CD4-positive, alpha-beta T cell treated with Interleukin-17A for 1 hour (primary cell): ENCODE measurements at regions not wholly inside any gene's neighbourhood (a gene's known extent, or its start where the extent isn't known, plus 50 kb on each side); places are given as distances from the start of the nearest gene placed in this dataset.

ENCODE experiments used
- DNase-seq: peaks from one replicate; pipeline ENCODE4 v3.0.0-alpha.2; 2020

GRCh38 chr11:111194860-111195568, 50.5 kb upstream of the POU2AF2 start:
- no peak for DNase-seq

GRCh38 chr11:111193924-111194490, 51.5 kb upstream of the POU2AF2 start:
- DNase-seq = no peak

- DNase-seq = no peak
These were observed 56.1 kb upstream of the POU2AF2 start for GRCh38 chr11:111189466-111189865.

- DNase-seq = no peak
These were observed 59.1 kb upstream of the POU2AF2 start for GRCh38 chr11:111186308-111186915.

GRCh38 chr11:111185266-111185665, 60.3 kb upstream of the POU2AF2 start:
- DNase-seq = no peak

- DNase-seq = no peak
These were observed 61.8 kb upstream of the POU2AF2 start for GRCh38 chr11:111183706-111184105.

- DNase-seq = no peak
These were observed 66.2 kb upstream of the POU2AF2 start for GRCh38 chr11:111179184-111179910.

- DNase-seq = peak; percentile 9
These were observed 68.3 kb upstream of the POU2AF2 start for GRCh38 chr11:111177037-111177871.

GRCh38 chr11:111176603-111177002, 68.9 kb upstream of the POU2AF2 start:
- no peak for DNase-seq

GRCh38 chr11:111173221-111173620, 72.3 kb upstream of the POU2AF2 start:
- no peak for DNase-seq

- no peak for DNase-seq
These were observed 73.1 kb upstream of the POU2AF2 start for GRCh38 chr11:111172321-111172862.

- no peak for DNase-seq
These were observed 74.7 kb upstream of the POU2AF2 start for GRCh38 chr11:111170761-111171379.

- DNase-seq = no peak
These were observed 76.2 kb upstream of the POU2AF2 start for GRCh38 chr11:111169367-111169766.

GRCh38 chr11:111168871-111169270, 76.7 kb upstream of the POU2AF2 start:
- no peak for DNase-seq

- no peak for DNase-seq
These were observed 77.9 kb upstream of the POU2AF2 start for GRCh38 chr11:111167666-111168065.

GRCh38 chr11:111166598-111166997, 78.9 kb upstream of the POU2AF2 start:
- no peak for DNase-seq

- no peak for DNase-seq
These were observed 83.2 kb upstream of the POU2AF2 start for GRCh38 chr11:111162305-111162704.

- no peak for DNase-seq
These were observed 88.0 kb upstream of the POU2AF2 start for GRCh38 chr11:111157571-111157970.

- DNase-seq = no peak
These were observed 90.5 kb upstream of the POU2AF2 start for GRCh38 chr11:111155021-111155420.

GRCh38 chr11:111153194-111153593, 92.3 kb upstream of the POU2AF2 start:
- no peak for DNase-seq

- no peak for DNase-seq
These were observed 96.6 kb upstream of the POU2AF2 start for GRCh38 chr11:111148953-111149352.

GRCh38 chr11:111148121-111148520, 97.4 kb upstream of the POU2AF2 start:
- no peak for DNase-seq
